C4-2B (cell line): ENCODE measurements at regions not wholly inside any gene's neighbourhood (a gene's known extent, or its start where the extent isn't known, plus 50 kb on each side); places are given as distances from the start of the nearest gene placed in this dataset.

Experiments
- CTCF ChIP-seq: fragments of 450-650 bp; conservative IDR thresholded peaks from 2 replicates; pipeline ENCODE4 v1.5.1; 2017; ENCODE audit warnings: mild to moderate bottlenecking
- ZFX ChIP-seq: fragments of 450-650 bp; IDR thresholded peaks from 2 replicates; pipeline ENCODE4 v1.6.1; 2017

GRCh38 chr15:69805248-69805953, 292.3 kb downstream of the TLE3 start:
- no peak for TF ChIP-seq CTCF
- no peak for TF ChIP-seq ZFX
